ENCODE measurements at regions not wholly inside any gene's neighbourhood (a gene's known extent, or its start where the extent isn't known, plus 50 kb on each side); places are given as distances from the start of the nearest gene placed in this dataset.

GRCh38 chr5:33254579-33254978 is 186.2 kb upstream of the TARS1 start:
- DNase-seq (ENCODE audit: low read depth, low spot score): no peak
- in situ Hi-C loops (cut with HindIII; ENCODE audit: low sequenced_read_pairs): no loop called here
- TF ChIP-seq CTCF (IDR thresholded peaks at IDR 0.05; ENCODE audit: low read depth, low read length): no peak
- H3K4me3 ChIP-seq (ENCODE audit: low read depth, low read length): no peak overlapping the region

GRCh38 chr5:33257807-33258429 is 182.8 kb upstream of the TARS1 start:
- no peak for TF ChIP-seq CTCF (IDR thresholded peaks at IDR 0.05; ENCODE audit: low read depth, low read length)
- in situ Hi-C loops (cut with HindIII; ENCODE audit: low sequenced_read_pairs): no loop called here
- DNase-seq (ENCODE audit: low read depth, low spot score): peak; percentile 91
- no peak overlapping the region for H3K4me3 ChIP-seq (ENCODE audit: low read depth, low read length)

- in situ Hi-C loops (cut with HindIII; ENCODE audit: low sequenced_read_pairs): no loop called here
- TF ChIP-seq CTCF (IDR thresholded peaks at IDR 0.05; ENCODE audit: low read depth, low read length): no peak
- H3K4me3 ChIP-seq (ENCODE audit: low read depth, low read length): no peak overlapping the region
- no peak for DNase-seq (ENCODE audit: low read depth, low spot score)
These were observed 182.2 kb upstream of the TARS1 start for GRCh38 chr5:33258553-33258952.

DNA sequence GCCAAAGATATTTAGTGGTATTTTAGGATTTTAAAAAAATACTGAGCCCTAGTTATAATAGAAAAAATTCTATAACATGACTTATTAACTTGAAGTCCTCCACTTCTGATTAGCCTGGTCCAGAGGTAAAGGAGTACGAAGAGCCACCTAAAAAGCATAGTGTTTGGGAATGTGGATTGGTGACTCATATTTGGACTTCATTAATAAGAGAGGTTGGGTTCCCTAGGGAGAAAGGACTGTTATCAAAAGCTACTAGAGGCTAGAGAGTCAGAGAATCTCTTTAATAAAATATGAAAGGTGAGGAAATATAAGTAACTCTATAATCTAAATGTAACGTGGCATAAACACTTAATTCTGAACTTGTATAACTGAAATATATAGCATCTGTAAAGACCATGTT is 180.7 kb upstream of the TARS1 start:
- in situ Hi-C loops (cut with HindIII; ENCODE audit: low sequenced_read_pairs): no loop called here
- no peak overlapping the region for H3K4me3 ChIP-seq (ENCODE audit: low read depth, low read length)
- DNase-seq (ENCODE audit: low read depth, low spot score): no peak
- TF ChIP-seq CTCF (IDR thresholded peaks at IDR 0.05; ENCODE audit: low read depth, low read length): no peak

DNA sequence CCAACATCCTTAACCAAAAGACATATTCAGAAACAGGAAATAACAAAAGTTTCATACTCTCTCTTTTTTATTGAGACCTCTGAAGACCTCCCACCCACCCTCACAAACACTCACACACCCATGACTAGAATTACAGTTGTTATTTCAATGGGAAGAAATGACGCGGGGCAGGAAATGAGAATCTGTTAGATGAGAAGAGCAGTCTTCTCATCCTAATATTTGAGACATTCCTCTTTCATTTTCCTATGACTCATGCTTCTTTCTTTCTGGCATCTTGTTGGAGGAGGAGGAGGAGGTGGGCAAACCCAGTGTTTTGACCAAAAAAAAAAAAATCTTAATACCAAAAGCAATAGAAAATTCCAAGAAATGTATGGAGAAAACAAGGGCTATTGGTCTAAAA is 179.5 kb upstream of the TARS1 start:
- in situ Hi-C loops (cut with HindIII; ENCODE audit: low sequenced_read_pairs): no loop called here
- TF ChIP-seq CTCF (IDR thresholded peaks at IDR 0.05; ENCODE audit: low read depth, low read length): no peak
- no peak overlapping the region for H3K4me3 ChIP-seq (ENCODE audit: low read depth, low read length)
- DNase-seq (ENCODE audit: low read depth, low spot score): peak; percentile 79

GRCh38 chr5:33261747-33262146 is 179.0 kb upstream of the TARS1 start:
- no peak for TF ChIP-seq CTCF (IDR thresholded peaks at IDR 0.05; ENCODE audit: low read depth, low read length)
- in situ Hi-C loops (cut with HindIII; ENCODE audit: low sequenced_read_pairs): no loop called here
- H3K4me3 ChIP-seq (ENCODE audit: low read depth, low read length): no peak overlapping the region
- no peak for DNase-seq (ENCODE audit: low read depth, low spot score)

DNA sequence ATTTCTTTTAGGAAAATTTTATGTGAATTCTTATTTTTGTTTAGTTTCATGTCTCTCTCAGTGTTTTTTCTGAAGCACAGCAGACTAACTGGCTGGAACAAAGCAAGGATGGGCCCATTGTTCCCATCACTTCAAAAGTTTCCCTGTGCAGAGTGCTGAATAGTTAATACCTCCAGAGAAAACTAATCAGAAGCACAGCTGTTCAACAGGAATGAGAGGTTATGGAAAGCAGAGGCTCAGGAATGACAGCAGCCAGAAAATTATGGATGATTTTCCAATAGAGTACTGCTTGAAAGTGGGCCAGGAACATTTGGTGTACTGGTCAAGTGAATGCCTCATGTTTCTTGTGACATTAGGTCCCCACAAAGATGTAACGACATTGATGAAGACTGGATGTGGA is 173.0 kb upstream of the TARS1 start:
- in situ Hi-C loops (cut with HindIII; ENCODE audit: low sequenced_read_pairs): no loop called here
- DNase-seq (ENCODE audit: low read depth, low spot score): no peak
- TF ChIP-seq CTCF (IDR thresholded peaks at IDR 0.05; ENCODE audit: low read depth, low read length): no peak
- no peak overlapping the region for H3K4me3 ChIP-seq (ENCODE audit: low read depth, low read length)
